Testis (tissue), 2 donors: ENCODE measurements at regions not wholly inside any gene's neighbourhood (a gene's known extent, or its start where the extent isn't known, plus 50 kb on each side); places are given as distances from the start of the nearest gene placed in this dataset.

Source experiments
- DNase-seq: peaks from one replicate; pipeline ENCODE4 v3.0.0-alpha.2; 2019
- H3K27ac ChIP-seq, 2 donors: fragments of 200-600 bp; sonication (generic); one replicate each; pipeline ENCODE4 v1.5.1; 2019
- H3K27me3 ChIP-seq: fragments of 200-600 bp; sonication (generic); one replicate; pipeline ENCODE4 v1.5.1; 2019
- H3K36me3 ChIP-seq: fragments of 200-600 bp; sonication (generic); one replicate; pipeline ENCODE4 v1.5.1; 2017; ENCODE audit warnings: low read depth; ENCODE audit errors: missing control alignments
- H3K4me1 ChIP-seq: fragments of 200-600 bp; sonication (generic); one replicate; pipeline ENCODE4 v1.5.1; 2019
- H3K4me3 ChIP-seq, 2 donors: fragments of 200-600 bp; sonication (generic); one replicate each; pipeline ENCODE4 v1.5.1; 2017 to 2019
- H3K9me3 ChIP-seq: fragments of 200-600 bp; sonication (generic); one replicate; pipeline ENCODE4 v1.5.1; 2017
- CTCF ChIP-seq, 3 experiments: fragments of 450-650 bp in 2 of 3; fragments of 200-600 bp in 1 of 3; sonication (generic) in 1 of 3; IDR thresholded peaks; one replicate each; pipeline ENCODE4 v1.5.1; 2016 to 2019; ENCODE audit warnings: antibody characterized with exemption in 3 of 3, mild to moderate bottlenecking in 2 of 3, moderate library complexity in 1 of 3
- POLR2A ChIP-seq: fragments of 450-650 bp; IDR thresholded peaks from one replicate; pipeline ENCODE4 v1.6.1; 2017; ENCODE audit warnings: antibody characterized with exemption, mild to moderate bottlenecking, moderate library complexity
- WGBS, 2 donors: methylation state at CpG; one replicate each; pipeline ENCODE4 v1.1.5; 2018; 5-methylcytosine and 5-hydroxymethylcytosine counted together
- intact Hi-C: fragments of 100-400 bp; cut with DNase I; formaldehyde crosslinking; loops from one replicate; pipeline ENCODE4 v1.15.1; 2023; ENCODE audit warnings: low total_unique reads

GRCh38 chr13:44051405-44051804, 171.7 kb downstream of the LACC1 start:
- Histone ChIP-seq H3K4me3 (no peak overlapping the region), H3K4me1 (peaks cover 22% of the 10 kb centered on the region), H3K27ac (no peak overlapping the region), H3K36me3 (no peaks in the 10 kb centered on the region), H3K27me3 (no peaks in the 10 kb centered on the region), H3K9me3 (no peaks in the 10 kb centered on the region)
- TF ChIP-seq CTCF (IDR thresholded peaks at IDR 0.05) = no peak
- TF ChIP-seq POLR2A = no peak
- DNase-seq = no peak
- intact Hi-C loops = loop anchor here (10.0 kb wide), 1 partner anchor 383 kb away; no protein-coding TSS in a partner anchor

GRCh38 chr13:44051918-44052675, 172.4 kb downstream of the LACC1 start:
- H3K27ac ChIP-seq = no peak overlapping the region
- no peak overlapping the region for H3K4me3 ChIP-seq
- intact Hi-C loops = loop anchor here (10.0 kb wide), 1 partner anchor 383 kb away; no protein-coding TSS in a partner anchor
- no peaks in the 10 kb centered on the region for H3K36me3 ChIP-seq
- H3K27me3 ChIP-seq = no peaks in the 10 kb centered on the region
- H3K9me3 ChIP-seq = no peaks in the 10 kb centered on the region
- TF ChIP-seq POLR2A = no peak
- no peak for TF ChIP-seq CTCF (IDR thresholded peaks at IDR 0.05)
- peaks cover 22% of the 10 kb centered on the region for H3K4me1 ChIP-seq
- WGBS, 2 donors = 88 to 89% methylated on average over 6 of the region's 6 CpGs
- DNase-seq = no peak

- Histone ChIP-seq H3K9me3 (no peaks in the 10 kb centered on the region), H3K4me1 (peaks cover 22% of the 10 kb centered on the region), H3K4me3 (no peak overlapping the region), H3K27ac (peak overlapping the region; percentile 12 to 57), H3K36me3 (no peaks in the 10 kb centered on the region), H3K27me3 (no peaks in the 10 kb centered on the region)
- intact Hi-C loops = loop anchor here (10.0 kb wide), 1 partner anchor 382 kb away; no protein-coding TSS in a partner anchor
- WGBS, 2 donors = 29 to 68% methylated on average over 8 to 10 of the region's 10 CpGs
- DNase-seq = peak; percentile 21
- TF ChIP-seq CTCF (IDR thresholded peaks at IDR 0.05) (no peak), POLR2A (no peak)
These were observed 173.1 kb downstream of the LACC1 start for GRCh38 chr13:44052780-44053184.

- WGBS, 2 donors = 30 to 43% methylated on average over 5 of the region's 5 CpGs
- no peak overlapping the region for H3K4me3 ChIP-seq
- no peaks in the 10 kb centered on the region for H3K36me3 ChIP-seq
- intact Hi-C loops = loop anchor here (10.0 kb wide), 1 partner anchor 382 kb away; no protein-coding TSS in a partner anchor
- H3K9me3 ChIP-seq = no peaks in the 10 kb centered on the region
- peaks cover 26% of the 10 kb centered on the region for H3K4me1 ChIP-seq
- H3K27ac ChIP-seq = peak overlapping the region; percentile 12 to 57
- H3K27me3 ChIP-seq = no peaks in the 10 kb centered on the region
- TF ChIP-seq CTCF (IDR thresholded peaks at IDR 0.05) (no peak), POLR2A (no peak)
- peak; percentile 19 for DNase-seq
These were observed 173.5 kb downstream of the LACC1 start for GRCh38 chr13:44053208-44053607.
